GM18502 (cell line): ENCODE measurements at regions not wholly inside any gene's neighbourhood (a gene's known extent, or its start where the extent isn't known, plus 50 kb on each side); places are given as distances from the start of the nearest gene placed in this dataset.

Experiments used
- ATAC-seq: cut with Tn5 transposase; IDR thresholded peaks from one replicate; pipeline ENCODE4 v1.9.1; 2021; ENCODE audit warnings: mild to moderate bottlenecking; ENCODE audit not compliant: unreplicated experiment, poor library complexity

- peak; percentile 71 for ATAC-seq
These were observed 53.1 kb upstream of the ZEB2 start for GRCh38 chr2:144572977-144573376.

GRCh38 chr2:144571770-144572169 lies 51.9 kb upstream of the ZEB2 start:
- no peak for ATAC-seq

- ATAC-seq = no peak
These were observed 50.6 kb upstream of the ZEB2 start for GRCh38 chr2:144570566-144570965.
